ENCODE measurements at regions not wholly inside any gene's neighbourhood (a gene's known extent, or its start where the extent isn't known, plus 50 kb on each side); places are given as distances from the start of the nearest gene placed in this dataset.

- TF ChIP-seq, protein P1, sequence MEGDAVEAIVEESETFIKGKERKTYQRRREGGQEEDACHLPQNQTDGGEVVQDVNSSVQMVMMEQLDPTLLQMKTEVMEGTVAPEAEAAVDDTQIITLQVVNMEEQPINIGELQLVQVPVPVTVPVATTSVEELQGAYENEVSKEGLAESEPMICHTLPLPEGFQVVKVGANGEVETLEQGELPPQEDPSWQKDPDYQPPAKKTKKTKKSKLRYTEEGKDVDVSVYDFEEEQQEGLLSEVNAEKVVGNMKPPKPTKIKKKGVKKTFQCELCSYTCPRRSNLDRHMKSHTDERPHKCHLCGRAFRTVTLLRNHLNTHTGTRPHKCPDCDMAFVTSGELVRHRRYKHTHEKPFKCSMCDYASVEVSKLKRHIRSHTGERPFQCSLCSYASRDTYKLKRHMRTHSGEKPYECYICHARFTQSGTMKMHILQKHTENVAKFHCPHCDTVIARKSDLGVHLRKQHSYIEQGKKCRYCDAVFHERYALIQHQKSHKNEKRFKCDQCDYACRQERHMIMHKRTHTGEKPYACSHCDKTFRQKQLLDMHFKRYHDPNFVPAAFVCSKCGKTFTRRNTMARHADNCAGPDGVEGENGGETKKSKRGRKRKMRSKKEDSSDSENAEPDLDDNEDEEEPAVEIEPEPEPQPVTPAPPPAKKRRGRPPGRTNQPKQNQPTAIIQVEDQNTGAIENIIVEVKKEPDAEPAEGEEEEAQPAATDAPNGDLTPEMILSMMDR (IDR thresholded peaks at IDR 0.05), result no peak
- TF ChIP-seq POLR2A (IDR thresholded peaks at IDR 0.05), result no peak
Measured at GRCh38 chr1:73839922-73840321, 358.1 kb downstream of the LRRIQ3 start.

Measured in uterus (tissue), 2 donors.